Stomach (tissue), 8 donors: ENCODE measurements at regions not wholly inside any gene's neighbourhood (a gene's known extent, or its start where the extent isn't known, plus 50 kb on each side); places are given as distances from the start of the nearest gene placed in this dataset.

Source experiments
- DNase-seq, 2 donors: peaks; one replicate each; pipeline versions ENCODE4 v3.0.0 to v3.0.0-alpha.2; 2013 to 2019
- H3K27ac ChIP-seq, 5 donors: fragments of 200-600 bp in 4 of 5; sonication (generic) in 4 of 5; one replicate each; pipeline ENCODE4 v1.5.1; 2013 to 2019; ENCODE audit warnings: mild to moderate bottlenecking in 1 of 5, moderate library complexity in 1 of 5
- H3K27me3 ChIP-seq, 3 donors: fragments of 200-600 bp; sonication (generic); one replicate each; pipeline ENCODE4 v1.5.1; 2017 to 2019; ENCODE audit warnings: mixed run types in 1 of 3
- H3K36me3 ChIP-seq, 4 donors: fragments of 200-600 bp; sonication (generic); 1 replicate in 3 of 4; 2 replicates in 1 of 4; pipeline ENCODE4 v1.5.1; 2016 to 2019
- H3K4me1 ChIP-seq, 4 donors: fragments of 200-600 bp; sonication (generic); one replicate each; pipeline ENCODE4 v1.5.1; 2016 to 2019
- H3K4me3 ChIP-seq, 4 donors: fragments of 200-600 bp; sonication (generic) in 3 of 4; one replicate each; pipeline ENCODE4 v1.5.1; 2016 to 2019; ENCODE audit warnings: mild to moderate bottlenecking in 1 of 4
- H3K9me3 ChIP-seq, 4 donors: fragments of 200-600 bp; sonication (generic); one replicate each; pipeline ENCODE4 v1.5.1; 2016 to 2019
- CTCF ChIP-seq, 7 experiments: fragments of 450-650 bp in 4 of 7; fragments of 200-600 bp in 3 of 7; sonication (generic) in 3 of 7; IDR thresholded peaks; one replicate each; pipeline ENCODE4 v1.5.1; 2016 to 2019; ENCODE audit warnings: antibody characterized with exemption in 7 of 7, control low read depth in 2 of 7, mild to moderate bottlenecking in 1 of 7
- EP300 ChIP-seq: sonication (generic); formaldehyde crosslinking; IDR thresholded peaks from one replicate; pipeline ENCODE4 v1.6.1; 2017; ENCODE audit warnings: antibody characterized with exemption
- POLR2A ChIP-seq, 4 donors: fragments of 450-650 bp; IDR thresholded peaks; one replicate each; pipeline ENCODE4 v1.6.1; 2016; ENCODE audit warnings: antibody characterized with exemption in 4 of 4, control low read depth in 2 of 4, mild to moderate bottlenecking in 1 of 4, moderate library complexity in 1 of 4
- POLR2AphosphoS5 ChIP-seq, 3 donors: sonication (generic); formaldehyde crosslinking; IDR thresholded peaks; one replicate each; pipeline ENCODE4 v1.6.1; 2016; ENCODE audit warnings: antibody characterized with exemption in 3 of 3
- WGBS, 5 donors: extraction: QIAGEN DNeasy Blood & Tissue Kit in 3 of 5; methylation state at CpG; one replicate each; pipeline versions ENCODE4 v1.1.5 to v1.1.7; 2013 to 2018; 5-methylcytosine and 5-hydroxymethylcytosine counted together
- intact Hi-C: fragments of 100-400 bp; cut with DNase I; formaldehyde crosslinking; loops from one replicate; pipeline ENCODE4 v1.15.1; 2023; ENCODE audit warnings: low total_unique reads
- donor health status: healthy with polysubstance abuse.
- donor health status: Bipolar disorder and iron deficiency.
- donor health status: healthy.

DNA sequence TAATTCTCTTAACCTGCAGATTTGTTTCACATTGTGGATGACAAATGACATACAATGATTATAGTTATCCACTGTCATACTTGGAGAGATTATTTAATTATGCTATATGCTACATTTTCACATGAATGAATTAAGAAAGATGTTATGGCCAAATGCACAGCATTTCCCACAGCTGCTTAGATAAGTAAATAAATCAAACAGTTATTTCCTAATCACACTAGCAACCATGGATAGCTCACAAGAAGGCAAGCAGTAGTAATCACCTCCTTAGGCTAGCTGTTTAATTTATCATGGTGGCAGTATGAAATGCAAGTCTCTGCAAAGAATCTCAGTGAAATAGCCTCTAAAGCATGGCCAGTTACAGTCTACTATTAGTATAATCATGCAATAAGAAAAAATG, 1581.5 kb downstream of the NCAM2 start:
- Histone ChIP-seq H3K9me3 (peaks cover 0 to 25% (median 6%) of the 10 kb centered on the region in 4 donors), H3K4me3 (no peak overlapping the region), H3K36me3 (no peaks in the 10 kb centered on the region), H3K4me1 (no peaks in the 10 kb centered on the region), H3K27ac (no peak overlapping the region), H3K27me3 (no peaks in the 10 kb centered on the region)
- no peak for TF ChIP-seq CTCF (IDR thresholded peaks at IDR 0.05)
- TF ChIP-seq EP300, result no peak
- TF ChIP-seq POLR2AphosphoS5 (IDR thresholded peaks at IDR 0.05), result no peak
- no peak for TF ChIP-seq POLR2A (IDR thresholded peaks at IDR 0.05)
- DNase-seq, result no peak
- intact Hi-C loops, result no loop called here

DNA sequence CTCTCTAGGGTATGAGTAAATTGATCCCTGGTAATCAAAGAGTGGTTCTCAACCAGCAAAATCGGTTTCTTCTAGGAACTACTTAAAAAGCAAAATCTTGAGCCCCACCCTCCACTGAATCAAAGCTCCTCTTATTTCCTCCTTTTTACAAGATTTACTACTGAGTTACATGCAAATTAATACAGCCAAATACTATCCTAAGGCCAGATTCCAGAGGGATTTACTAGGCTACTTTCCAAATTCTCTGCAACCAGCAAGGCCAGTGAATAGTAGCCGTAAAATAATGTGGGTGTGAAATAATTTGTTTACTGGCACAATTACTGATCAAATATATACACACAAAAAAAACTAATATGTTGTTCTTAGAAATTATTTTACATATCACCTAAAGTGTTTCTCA, 1583.8 kb downstream of the NCAM2 start:
- H3K36me3 ChIP-seq, result no peaks in the 10 kb centered on the region
- WGBS, 5 donors, result 56 to 64% (median 58%) methylated on average over 2 of the region's 2 CpGs
- H3K27me3 ChIP-seq, result no peaks in the 10 kb centered on the region
- peak in 1 of 2 donors; percentile 17 for DNase-seq
- no peak overlapping the region for H3K4me3 ChIP-seq
- H3K4me1 ChIP-seq, result no peaks in the 10 kb centered on the region
- H3K27ac ChIP-seq, result no peak overlapping the region
- intact Hi-C loops, result no loop called here
- peaks cover 0 to 25% (median 6%) of the 10 kb centered on the region in 4 donors for H3K9me3 ChIP-seq
- no peak for TF ChIP-seq CTCF (IDR thresholded peaks at IDR 0.05)
- TF ChIP-seq POLR2A (IDR thresholded peaks at IDR 0.05), result no peak
- no peak for TF ChIP-seq POLR2AphosphoS5 (IDR thresholded peaks at IDR 0.05)
- TF ChIP-seq EP300, result no peak

DNA sequence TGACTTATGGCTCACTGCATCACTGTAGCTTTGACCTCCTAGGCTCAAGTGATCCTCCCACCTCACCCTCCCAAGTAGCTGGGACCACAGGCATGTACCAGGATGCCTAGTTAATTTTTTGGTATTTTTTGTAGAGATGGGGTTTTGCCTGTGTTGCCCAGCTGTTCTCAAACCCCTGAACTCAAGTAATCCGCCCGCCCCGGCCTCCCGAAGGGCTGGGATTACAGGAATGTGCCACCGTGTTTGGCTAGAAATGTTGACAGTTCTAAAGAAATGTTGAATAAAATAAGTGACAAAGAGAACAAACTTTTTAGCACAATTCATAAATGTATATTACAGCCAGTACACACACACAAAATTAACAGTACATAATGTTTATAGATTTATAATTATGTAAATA, 1586.1 kb downstream of the NCAM2 start:
- Histone ChIP-seq H3K4me1 (no peaks in the 10 kb centered on the region), H3K36me3 (no peaks in the 10 kb centered on the region), H3K4me3 (no peak overlapping the region), H3K27ac (no peak overlapping the region), H3K27me3 (no peaks in the 10 kb centered on the region), H3K9me3 (peaks cover 0 to 22% (median 2%) of the 10 kb centered on the region in 4 donors)
- DNase-seq, result no peak
- intact Hi-C loops, result no loop called here
- 85 to 96% (median 91%) methylated on average over 5 of the region's 5 CpGs for WGBS, 5 donors
- no peak for TF ChIP-seq EP300
- no peak for TF ChIP-seq CTCF (IDR thresholded peaks at IDR 0.05)
- TF ChIP-seq POLR2AphosphoS5 (IDR thresholded peaks at IDR 0.05), result no peak
- no peak for TF ChIP-seq POLR2A (IDR thresholded peaks at IDR 0.05)

GRCh38 chr21:22585558-22585957, 1587.3 kb downstream of the NCAM2 start:
- TF ChIP-seq EP300, result no peak
- TF ChIP-seq CTCF (IDR thresholded peaks at IDR 0.05), result no peak
- TF ChIP-seq POLR2A (IDR thresholded peaks at IDR 0.05), result no peak
- TF ChIP-seq POLR2AphosphoS5 (IDR thresholded peaks at IDR 0.05), result no peak
- peaks cover 0 to 19% (median 2%) of the 10 kb centered on the region in 4 donors for H3K9me3 ChIP-seq
- WGBS, 5 donors, result 65 to 75% (median 75%) methylated on average over 4 of the region's 4 CpGs
- no peaks in the 10 kb centered on the region for H3K4me1 ChIP-seq
- intact Hi-C loops, result no loop called here
- H3K27me3 ChIP-seq, result no peaks in the 10 kb centered on the region
- H3K4me3 ChIP-seq, result no peak overlapping the region
- DNase-seq, result no peak
- H3K27ac ChIP-seq, result no peak overlapping the region
- H3K36me3 ChIP-seq, result no peaks in the 10 kb centered on the region
